Left lung (tissue), 4 donors: ENCODE measurements at regions not wholly inside any gene's neighbourhood (a gene's known extent, or its start where the extent isn't known, plus 50 kb on each side); places are given as distances from the start of the nearest gene placed in this dataset.

Experiments used
- ATAC-seq: fragments of 200-7000 bp; cut with Tn5 transposase; one replicate; pipeline ENCODE4 v1.9.1; 2020; ENCODE audit warnings: moderate library complexity
- DNase-seq, 4 donors: peaks; one replicate each; pipeline ENCODE4 v3.0.0-alpha.2; 2013 to 2020
- H3K27ac ChIP-seq, 2 donors: fragments of 200-600 bp; sonication (generic) in 1 of 2; one replicate each; pipeline versions ENCODE4 v1.5.0 to v1.8.0; 2020 to 2021
- H3K27me3 ChIP-seq, 2 donors: fragments of 200-600 bp; sonication (generic) in 1 of 2; one replicate each; pipeline versions ENCODE4 v1.5.0 to v1.8.0; 2020 to 2021
- H3K36me3 ChIP-seq, 2 donors: fragments of 200-600 bp; sonication (generic) in 1 of 2; one replicate each; pipeline versions ENCODE4 v1.5.0 to v1.8.0; 2020 to 2021
- H3K4me1 ChIP-seq, 2 donors: fragments of 200-600 bp; one replicate each; pipeline ENCODE4 v1.8.0; 2021
- H3K4me3 ChIP-seq, 2 donors: fragments of 200-600 bp; sonication (generic) in 1 of 2; one replicate each; pipeline versions ENCODE4 v1.5.0 to v1.8.0; 2020 to 2021; ENCODE audit warnings: mild to moderate bottlenecking in 1 of 2
- H3K9me3 ChIP-seq, 2 donors: fragments of 200-600 bp; sonication (generic) in 1 of 2; one replicate each; pipeline versions ENCODE4 v1.5.0 to v1.8.0; 2020 to 2021
- CTCF ChIP-seq, 2 donors: fragments of 200-600 bp; sonication (generic) in 1 of 2; IDR thresholded peaks; one replicate each; pipeline versions ENCODE4 v1.5.0 to v1.8.0; 2021; ENCODE audit warnings: antibody characterized with exemption in 2 of 2
- intact Hi-C, 2 donors: fragments of 100-400 bp; cut with DNase I; formaldehyde crosslinking; loops; one replicate each; pipeline versions ENCODE4 v1.11.2 to v1.14.2; 2022
- donor health status: DM: no; HTN: yes; CAD: no.
- donor health status: DM: no; HTN: no; CAD: no.

GRCh38 chr14:97274626-97275025, 477.4 kb downstream of the VRK1 start:
- Histone ChIP-seq H3K27me3 (peaks cover 0 to 49% of the 10 kb centered on the region in 2 donors), H3K4me3 (no peak overlapping the region), H3K4me1 (no peaks in the 10 kb centered on the region), H3K36me3 (no peaks in the 10 kb centered on the region), H3K9me3 (no peaks in the 10 kb centered on the region), H3K27ac (no peak overlapping the region)
- TF ChIP-seq CTCF (IDR thresholded peaks at IDR 0.05), result no peak
- intact Hi-C loops, result no loop called here
- DNase-seq, result no peak
- ATAC-seq, result no peak

- no peaks in the 10 kb centered on the region for H3K4me1 ChIP-seq
- ATAC-seq, result no peak
These were observed 478.1 kb downstream of the VRK1 start for GRCh38 chr14:97275276-97275675.

GRCh38 chr14:97276573-97276972, 479.4 kb downstream of the VRK1 start:
- no peak overlapping the region for H3K4me3 ChIP-seq
- H3K9me3 ChIP-seq, result no peaks in the 10 kb centered on the region
- intact Hi-C loops, result no loop called here
- peaks cover 0 to 49% of the 10 kb centered on the region in 2 donors for H3K27me3 ChIP-seq
- TF ChIP-seq CTCF (IDR thresholded peaks at IDR 0.05), result no peak
- no peaks in the 10 kb centered on the region for H3K4me1 ChIP-seq
- DNase-seq, result no peak
- ATAC-seq, result no peak
- H3K27ac ChIP-seq, result no peak overlapping the region
- no peaks in the 10 kb centered on the region for H3K36me3 ChIP-seq

More at GRCh38 chr14:97275276-97275675, 478.1 kb downstream of the VRK1 start:
- Histone ChIP-seq H3K4me3 (no peak overlapping the region), H3K27ac (no peak overlapping the region), H3K27me3 (peaks cover 0 to 49% of the 10 kb centered on the region in 2 donors), H3K36me3 (no peaks in the 10 kb centered on the region), H3K9me3 (no peaks in the 10 kb centered on the region)
- DNase-seq, result no peak
- intact Hi-C loops, result no loop called here
- no peak for TF ChIP-seq CTCF (IDR thresholded peaks at IDR 0.05)

- ATAC-seq (no peak), DNase-seq (no peak)
- TF ChIP-seq CTCF (IDR thresholded peaks at IDR 0.05), result no peak
- no peak overlapping the region for H3K4me3 ChIP-seq
- H3K9me3 ChIP-seq, result no peaks in the 10 kb centered on the region
- intact Hi-C loops, result no loop called here
- H3K4me1 ChIP-seq, result no peaks in the 10 kb centered on the region
- H3K27me3 ChIP-seq, result peaks cover 0 to 49% of the 10 kb centered on the region in 2 donors
- H3K36me3 ChIP-seq, result no peaks in the 10 kb centered on the region
- H3K27ac ChIP-seq, result no peak overlapping the region
These were observed 480.5 kb downstream of the VRK1 start for GRCh38 chr14:97277711-97278110.

GRCh38 chr14:97280526-97280925, 483.3 kb downstream of the VRK1 start:
- TF ChIP-seq CTCF (IDR thresholded peaks at IDR 0.05), result no peak
- H3K27ac ChIP-seq, result no peak overlapping the region
- no peak for DNase-seq
- no peaks in the 10 kb centered on the region for H3K9me3 ChIP-seq
- intact Hi-C loops, result no loop called here
- no peaks in the 10 kb centered on the region for H3K36me3 ChIP-seq
- no peaks in the 10 kb centered on the region for H3K4me1 ChIP-seq
- H3K27me3 ChIP-seq, result peaks cover 0 to 32% of the 10 kb centered on the region in 2 donors
- ATAC-seq, result no peak
- H3K4me3 ChIP-seq, result no peak overlapping the region
